CD14-positive monocyte (primary cell): ENCODE measurements at regions not wholly inside any gene's neighbourhood (a gene's known extent, or its start where the extent isn't known, plus 50 kb on each side); places are given as distances from the start of the nearest gene placed in this dataset.

Source experiments
- DNase-seq, 3 donors: peaks; one replicate each; pipeline ENCODE4 v3.0.0-alpha.2; 2011 to 2022
- H2AFZ ChIP-seq: 2 replicates; pipeline ENCODE4 v1.6.0; 2012; ENCODE audit warnings: mild to moderate bottlenecking, low read depth, low read length, inconsistent platforms; ENCODE audit not compliant: insufficient read depth, poor library complexity, severe bottlenecking
- H3K27ac ChIP-seq, 2 donors: 1 replicate in 1 of 2; 2 replicates in 1 of 2; pipeline ENCODE4 v1.5.1; 2012 to 2013; ENCODE audit warnings: low read length in 2 of 2, control low read depth in 1 of 2, inconsistent platforms in 1 of 2, low read depth in 1 of 2, mild to moderate bottlenecking in 1 of 2
- H3K27me3 ChIP-seq, 2 donors: one replicate each; pipeline versions ENCODE4 v1.6.0 to v1.6.1; 2011 to 2013; ENCODE audit warnings: low read length in 2 of 2; ENCODE audit not compliant: control insufficient read depth in 2 of 2, insufficient read depth in 2 of 2
- H3K36me3 ChIP-seq, 2 donors: replicated peaks in 1 of 2; 1 replicate in 1 of 2; 2 replicates in 1 of 2; pipeline versions ENCODE4 v1.5.1 to v1.6.1; 2012 to 2013; ENCODE audit warnings: low read length in 2 of 2, control low read depth in 1 of 2, inconsistent platforms in 1 of 2, mild to moderate bottlenecking in 1 of 2; ENCODE audit not compliant: insufficient read depth in 2 of 2, control insufficient read depth in 1 of 2
- H3K4me1 ChIP-seq, 2 donors: 1 replicate in 1 of 2; 2 replicates in 1 of 2; pipeline versions ENCODE4 v1.5.1 to v1.6.1; 2012 to 2013; ENCODE audit warnings: low read length in 2 of 2, control low read depth in 1 of 2, inconsistent platforms in 1 of 2, mild to moderate bottlenecking in 1 of 2, moderate library complexity in 1 of 2; ENCODE audit not compliant: insufficient read depth in 2 of 2, control insufficient read depth in 1 of 2
- H3K4me2 ChIP-seq: replicated peaks from 2 replicates; pipeline ENCODE3; 2012; ENCODE audit warnings: low read length, moderate library complexity, mild to moderate bottlenecking; ENCODE audit not compliant: poor library complexity, severe bottlenecking; ENCODE audit errors: extremely low read depth
- H3K4me3 ChIP-seq, 3 experiments: fragments of 200-600 bp in 1 of 3; sonication (generic) in 1 of 3; replicated peaks in 1 of 3; 1 replicate in 2 of 3; 2 replicates in 1 of 3; pipeline ENCODE4 v1.5.1; 2011 to 2013; ENCODE audit warnings: low read length in 3 of 3, mild to moderate bottlenecking in 3 of 3, control low read depth in 2 of 3, low read depth in 2 of 3, inconsistent platforms in 1 of 3, moderate library complexity in 1 of 3
- H3K79me2 ChIP-seq: 2 replicates; pipeline ENCODE4 v1.6.0; 2012; ENCODE audit warnings: mild to moderate bottlenecking, control low read depth, inconsistent platforms, low read length, moderate library complexity; ENCODE audit not compliant: insufficient read depth
- H3K9ac ChIP-seq: 2 replicates; pipeline ENCODE4 v1.6.0; 2017; ENCODE audit warnings: low read length, mild to moderate bottlenecking; ENCODE audit not compliant: insufficient read depth, poor library complexity, severe bottlenecking
- H3K9me3 ChIP-seq, 2 donors: replicated peaks in 1 of 2; 1 replicate in 1 of 2; 2 replicates in 1 of 2; pipeline versions ENCODE4 v1.5.1 to v1.6.1; 2012 to 2013; ENCODE audit warnings: low read length in 2 of 2, control low read depth in 1 of 2; ENCODE audit not compliant: control insufficient read depth in 1 of 2, insufficient read depth in 1 of 2
- H4K20me1 ChIP-seq: 2 replicates; pipeline ENCODE4 v1.6.0; 2012; ENCODE audit warnings: mild to moderate bottlenecking, low read length, control low read depth, moderate library complexity; ENCODE audit not compliant: insufficient read depth
- H3K27ac Mint-ChIP-seq, 7 donors: one replicate each; pipeline ENCODE4 v1.8.0; 2020; ENCODE audit warnings: mild to moderate bottlenecking in 7 of 7, mixed read lengths in 7 of 7, moderate library complexity in 6 of 7, inconsistent platforms in 2 of 7
- H3K27me3 Mint-ChIP-seq, 3 donors: one replicate each; pipeline ENCODE4 v1.8.0; 2021 to 2022; ENCODE audit warnings: low read depth in 3 of 3, mild to moderate bottlenecking in 3 of 3, mixed read lengths in 3 of 3, moderate library complexity in 3 of 3, inconsistent platforms in 1 of 3
- H3K36me3 Mint-ChIP-seq, 2 donors: one replicate each; pipeline ENCODE4 v1.8.0; 2020; ENCODE audit warnings: mixed read lengths in 2 of 2, inconsistent platforms in 1 of 2, mild to moderate bottlenecking in 1 of 2
- H3K4me1 Mint-ChIP-seq: one replicate; pipeline ENCODE4 v1.8.0; 2020; ENCODE audit warnings: mild to moderate bottlenecking, mixed read lengths
- H3K4me3 Mint-ChIP-seq, 2 donors: one replicate each; pipeline ENCODE4 v1.8.0; 2020; ENCODE audit warnings: mild to moderate bottlenecking in 2 of 2, mixed read lengths in 2 of 2, moderate library complexity in 1 of 2
- H3K9me3 Mint-ChIP-seq, 7 donors: one replicate each; pipeline ENCODE4 v1.8.0; 2020 to 2022; ENCODE audit warnings: mixed read lengths in 7 of 7, mild to moderate bottlenecking in 6 of 7, moderate library complexity in 6 of 7, inconsistent platforms in 2 of 7
- WGBS: methylation state at CpG from one replicate; pipeline ENCODE4 v1.1.5; 2013; ENCODE audit warnings: missing lambda C conversion rate; ENCODE audit not compliant: insufficient coverage; 5-methylcytosine and 5-hydroxymethylcytosine counted together
- intact Hi-C, 2 donors: fragments of 100-400 bp; cut with micrococcal nuclease; formaldehyde crosslinking; loops; one replicate each; pipeline versions ENCODE4 v1.15.0 to v1.15.1; 2023
- TF ChIP-seq, protein P1 (sequence below): fragments of 200-600 bp; IDR thresholded peaks from one replicate; pipeline ENCODE4 v1.8.0; 2022; ENCODE audit warnings: antibody characterized with exemption, mild to moderate bottlenecking

DNA sequence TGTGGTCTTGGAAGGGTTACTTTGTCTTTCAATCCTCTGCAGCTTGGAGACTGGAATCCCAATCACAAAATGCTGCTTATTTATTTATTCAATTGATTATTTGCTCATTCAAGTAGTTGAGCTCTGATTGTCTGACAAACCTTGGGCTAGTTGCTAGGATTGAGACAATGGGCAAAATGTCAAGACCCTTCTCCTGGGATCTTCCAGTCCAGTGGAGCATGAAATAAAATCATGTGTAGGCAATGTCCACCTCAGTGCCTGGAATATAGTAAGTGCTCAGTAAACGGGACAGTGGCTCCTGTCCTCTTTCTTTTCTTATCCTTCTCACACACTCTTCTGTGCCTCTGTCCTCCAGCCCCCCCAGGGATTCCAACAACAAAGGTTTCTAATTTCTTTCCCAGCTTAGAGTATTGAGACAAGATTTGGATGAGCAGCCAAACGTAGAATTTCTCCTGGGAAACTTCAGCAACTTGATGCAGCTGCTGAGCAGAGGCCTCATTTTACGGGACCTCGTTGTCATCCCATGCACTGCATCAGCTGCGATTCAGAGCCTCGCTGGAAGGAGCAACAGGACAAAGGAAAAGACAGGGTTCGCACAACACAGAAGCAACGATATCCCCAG is 545.0 kb downstream of the SOX11 start:
- no peaks in the 10 kb centered on the region for H3K4me1 Mint-ChIP-seq
- H3K9me3 Mint-ChIP-seq, result peaks cover 8 to 16% (median 12%) of the 10 kb centered on the region in 7 donors
- no peak overlapping the region for H2AFZ ChIP-seq
- no peaks in the 10 kb centered on the region for H3K36me3 ChIP-seq
- no peak overlapping the region for H3K27ac Mint-ChIP-seq
- DNase-seq, result no peak
- H3K4me3 ChIP-seq, result no peak overlapping the region
- no peak overlapping the region for H3K27ac ChIP-seq
- H3K9me3 ChIP-seq, result peaks cover 23 to 47% of the 10 kb centered on the region in 2 donors
- H3K4me2 ChIP-seq, result no peak overlapping the region
- H4K20me1 ChIP-seq, result no peaks in the 10 kb centered on the region
- TF ChIP-seq, protein P1, sequence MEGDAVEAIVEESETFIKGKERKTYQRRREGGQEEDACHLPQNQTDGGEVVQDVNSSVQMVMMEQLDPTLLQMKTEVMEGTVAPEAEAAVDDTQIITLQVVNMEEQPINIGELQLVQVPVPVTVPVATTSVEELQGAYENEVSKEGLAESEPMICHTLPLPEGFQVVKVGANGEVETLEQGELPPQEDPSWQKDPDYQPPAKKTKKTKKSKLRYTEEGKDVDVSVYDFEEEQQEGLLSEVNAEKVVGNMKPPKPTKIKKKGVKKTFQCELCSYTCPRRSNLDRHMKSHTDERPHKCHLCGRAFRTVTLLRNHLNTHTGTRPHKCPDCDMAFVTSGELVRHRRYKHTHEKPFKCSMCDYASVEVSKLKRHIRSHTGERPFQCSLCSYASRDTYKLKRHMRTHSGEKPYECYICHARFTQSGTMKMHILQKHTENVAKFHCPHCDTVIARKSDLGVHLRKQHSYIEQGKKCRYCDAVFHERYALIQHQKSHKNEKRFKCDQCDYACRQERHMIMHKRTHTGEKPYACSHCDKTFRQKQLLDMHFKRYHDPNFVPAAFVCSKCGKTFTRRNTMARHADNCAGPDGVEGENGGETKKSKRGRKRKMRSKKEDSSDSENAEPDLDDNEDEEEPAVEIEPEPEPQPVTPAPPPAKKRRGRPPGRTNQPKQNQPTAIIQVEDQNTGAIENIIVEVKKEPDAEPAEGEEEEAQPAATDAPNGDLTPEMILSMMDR, result no peak
- 90% methylated on average over 6 of the region's 8 CpGs for whole genome bisulfite sequencing
- no peak overlapping the region for H3K4me3 Mint-ChIP-seq
- peaks cover 0 to 1% (median 0%) of the 10 kb centered on the region in 3 donors for H3K27me3 Mint-ChIP-seq
- intact Hi-C loops, result no loop called here
- no peaks in the 10 kb centered on the region for H3K4me1 ChIP-seq
- no peaks in the 10 kb centered on the region for H3K36me3 Mint-ChIP-seq
- H3K27me3 ChIP-seq, result no peaks in the 10 kb centered on the region
- no peaks in the 10 kb centered on the region for H3K79me2 ChIP-seq
- no peak overlapping the region for H3K9ac ChIP-seq

DNA sequence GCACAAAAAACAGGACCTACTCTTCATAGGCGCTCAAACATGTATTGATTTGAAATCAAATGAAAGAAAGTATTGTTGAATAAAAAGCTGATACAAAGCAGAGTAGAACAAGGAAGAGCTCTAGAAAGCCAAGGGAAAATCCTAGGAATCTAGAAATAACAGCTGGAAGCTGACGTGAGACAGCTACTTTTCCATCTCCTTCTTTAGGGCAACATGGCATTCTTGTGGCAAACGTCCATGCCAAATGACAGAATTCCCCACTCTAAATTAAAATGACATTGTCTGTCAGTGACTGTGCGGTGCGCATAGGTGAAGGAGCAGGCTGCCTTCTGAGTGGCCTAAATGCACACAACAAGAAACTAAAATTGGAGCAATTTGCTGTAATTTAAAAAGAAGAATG is 557.4 kb downstream of the SOX11 start:
- no peak overlapping the region for H3K4me3 ChIP-seq
- no peak overlapping the region for H3K4me2 ChIP-seq
- Mint-ChIP-seq H3K27me3 (no peaks in the 10 kb centered on the region), H3K4me3 (no peak overlapping the region), H3K27ac (no peak overlapping the region), H3K36me3 (no peaks in the 10 kb centered on the region), H3K9me3 (peaks cover 0 to 1% (median 0%) of the 10 kb centered on the region in 7 donors), H3K4me1 (no peaks in the 10 kb centered on the region)
- H2AFZ ChIP-seq, result no peak overlapping the region
- intact Hi-C loops, result no loop called here
- no peak overlapping the region for H3K27ac ChIP-seq
- no peaks in the 10 kb centered on the region for H3K9me3 ChIP-seq
- no peaks in the 10 kb centered on the region for H4K20me1 ChIP-seq
- TF ChIP-seq, protein P1, result no peak
- no peaks in the 10 kb centered on the region for H3K36me3 ChIP-seq
- no peaks in the 10 kb centered on the region for H3K4me1 ChIP-seq
- no peak overlapping the region for H3K9ac ChIP-seq
- 100% methylated on average over 3 of the region's 5 CpGs for WGBS
- no peaks in the 10 kb centered on the region for H3K27me3 ChIP-seq
- no peaks in the 10 kb centered on the region for H3K79me2 ChIP-seq
- DNase-seq, result no peak
